HUDEP-2 (cell line): ENCODE measurements at regions not wholly inside any gene's neighbourhood (a gene's known extent, or its start where the extent isn't known, plus 50 kb on each side); places are given as distances from the start of the nearest gene placed in this dataset.

Source experiments
- DNase-seq, 76 experiments: peaks; one replicate each; lab custom pipeline; 2025; ENCODE audit not compliant: unreplicated experiment in 76 of 76; lab: John Stamatoyannopoulos, UW

- no peak for DNase-seq
Observed at GRCh38 chr3:168424059-168424734, 328.5 kb upstream of the GOLIM4 start.

DNA sequence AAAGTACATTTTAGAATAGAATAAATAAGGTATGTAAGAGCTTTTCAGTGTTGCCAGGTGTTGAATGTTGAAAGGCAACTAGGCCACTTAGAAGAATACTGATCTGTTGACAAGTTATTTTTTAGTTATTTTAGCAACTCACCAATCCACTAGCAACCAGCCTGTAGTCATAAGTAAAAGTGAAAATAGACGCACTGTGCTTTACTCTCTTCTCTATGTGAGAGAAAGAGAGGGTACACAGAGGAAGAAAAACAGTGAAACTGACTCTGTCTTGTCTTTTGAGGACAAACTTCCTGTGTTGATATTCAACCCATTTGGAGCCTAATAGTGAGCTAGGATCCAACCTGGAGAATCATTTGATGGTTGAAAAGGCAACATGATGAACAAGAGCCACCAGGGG, 327.1 kb upstream of the GOLIM4 start:
- DNase-seq, result no peak

DNA sequence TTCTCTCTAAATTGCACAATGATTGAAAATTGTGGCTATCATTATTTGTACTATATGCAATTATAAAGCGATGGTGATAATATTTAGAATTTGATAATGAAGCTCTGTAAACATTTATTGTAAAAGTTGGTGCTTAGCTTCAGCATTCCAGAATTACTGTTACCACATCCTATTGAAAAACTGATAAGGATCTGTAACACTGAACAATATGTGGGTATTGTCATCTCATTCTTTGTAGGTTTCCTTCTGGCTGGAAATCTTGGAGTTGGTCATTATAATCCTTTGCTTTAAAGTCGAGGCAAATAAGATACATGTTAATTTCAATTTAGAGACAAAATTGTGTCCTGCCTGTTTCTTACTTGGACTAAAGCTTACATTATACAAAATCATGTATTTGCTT, 323.4 kb upstream of the GOLIM4 start:
- no peak for DNase-seq

- no peak for DNase-seq
Observed at GRCh38 chr3:168417016-168417415, 321.3 kb upstream of the GOLIM4 start.

- DNase-seq, result no peak
Observed at GRCh38 chr3:168416446-168416845, 320.7 kb upstream of the GOLIM4 start.

- DNase-seq, result no peak
Observed at GRCh38 chr3:168414149-168414548, 318.4 kb upstream of the GOLIM4 start.

DNA sequence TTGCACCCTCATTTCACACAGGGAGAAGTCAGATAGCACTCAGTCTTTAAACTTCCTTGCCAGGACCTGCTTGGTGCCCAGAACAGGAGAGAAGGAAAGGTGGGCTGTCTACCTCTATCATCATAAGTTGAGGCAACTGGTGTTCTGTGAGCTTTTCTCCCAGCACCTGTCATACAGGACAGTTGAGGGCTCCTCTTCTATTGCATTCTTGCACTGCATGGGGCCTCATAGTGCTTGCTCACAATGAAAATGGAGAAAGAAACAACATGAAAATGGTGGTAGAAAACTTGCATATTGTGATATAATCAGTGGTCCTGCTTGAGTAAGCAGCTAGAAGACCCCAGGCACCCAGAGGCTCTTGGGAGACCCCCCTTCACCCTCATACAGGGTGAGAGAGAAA, 311.7 kb upstream of the GOLIM4 start:
- no peak for DNase-seq

DNA sequence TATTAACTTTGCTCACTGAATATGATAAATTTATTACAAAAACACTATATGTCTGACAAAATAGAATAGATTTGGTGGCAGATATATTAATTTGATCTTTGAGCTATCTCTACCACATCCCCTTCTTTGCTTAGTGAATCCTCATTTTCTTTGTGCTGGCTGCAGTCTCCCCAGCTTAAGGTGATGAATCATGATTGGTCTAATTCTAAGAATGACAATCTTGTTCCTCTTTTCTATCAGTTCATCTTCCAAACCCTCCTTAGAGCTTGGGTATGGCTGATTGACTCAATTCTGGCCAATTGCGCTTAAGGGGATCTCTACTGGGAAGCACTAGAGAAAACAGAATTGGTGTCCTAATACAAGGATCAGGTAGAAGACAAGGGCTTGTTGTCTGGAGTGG, 309.6 kb upstream of the GOLIM4 start:
- no peak for DNase-seq

GRCh38 chr3:168398371-168399025, 302.8 kb upstream of the GOLIM4 start:
- no peak for DNase-seq

GRCh38 chr3:168396861-168397260, 301.1 kb upstream of the GOLIM4 start:
- DNase-seq, result no peak

GRCh38 chr3:168395551-168395950, 299.8 kb upstream of the GOLIM4 start:
- no peak for DNase-seq

DNA sequence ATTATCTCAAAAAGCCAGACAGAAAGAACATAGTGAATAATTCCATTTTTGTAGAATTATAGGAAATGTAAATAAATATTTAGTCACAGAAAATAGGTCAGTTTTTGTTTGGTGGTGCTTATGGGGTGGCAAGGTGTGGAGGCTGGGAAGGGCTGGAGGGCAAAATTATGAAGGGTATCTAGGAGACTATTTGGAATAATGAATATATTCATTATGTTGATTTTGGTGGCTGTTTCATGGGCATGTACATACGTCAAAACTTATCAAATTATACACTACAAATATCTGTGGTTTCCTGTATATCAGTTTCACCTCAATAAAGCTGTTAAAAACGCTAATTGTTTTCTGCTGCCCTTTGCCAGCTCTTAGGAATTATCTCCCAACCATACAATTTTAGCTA, 298.7 kb upstream of the GOLIM4 start:
- DNase-seq, result no peak

DNA sequence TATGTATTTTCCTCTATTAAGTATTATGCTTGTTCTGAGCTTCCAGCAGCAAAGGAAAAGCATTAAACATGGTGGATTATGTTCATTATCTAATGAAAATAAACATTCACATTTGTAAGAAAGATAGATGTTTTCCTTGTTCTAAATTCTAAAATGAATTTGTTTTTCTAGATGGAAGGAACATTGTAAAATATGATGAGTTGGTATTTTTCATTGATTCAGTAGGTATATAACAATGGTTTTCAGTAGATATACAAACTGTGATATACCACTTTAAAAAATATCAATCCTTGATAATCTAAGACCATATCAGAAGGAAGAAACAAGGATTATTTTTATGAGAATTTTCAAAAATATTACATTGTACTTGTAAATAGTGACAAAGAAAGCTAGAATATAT, 290.6 kb upstream of the GOLIM4 start:
- no peak for DNase-seq

DNA sequence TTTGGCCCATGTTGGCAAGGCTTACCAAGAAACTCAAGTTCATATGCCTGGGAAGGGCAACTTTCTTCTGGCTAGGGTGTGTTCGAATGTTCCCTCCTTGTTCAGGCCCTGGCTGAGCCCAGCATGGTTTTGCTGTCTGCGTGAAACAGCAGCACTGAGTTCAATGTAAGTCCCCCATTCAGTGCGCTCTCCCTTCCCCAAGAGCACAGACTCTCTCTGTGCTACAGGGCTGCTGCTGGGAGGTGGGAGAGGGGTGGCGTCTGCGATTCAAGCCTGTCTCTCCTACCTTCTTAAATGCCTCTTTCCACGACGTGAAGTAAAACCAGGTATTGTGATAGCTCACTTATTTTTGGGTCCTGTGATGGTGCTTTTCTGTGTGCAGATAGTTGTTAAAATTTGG, 289.3 kb upstream of the GOLIM4 start:
- no peak for DNase-seq

DNA sequence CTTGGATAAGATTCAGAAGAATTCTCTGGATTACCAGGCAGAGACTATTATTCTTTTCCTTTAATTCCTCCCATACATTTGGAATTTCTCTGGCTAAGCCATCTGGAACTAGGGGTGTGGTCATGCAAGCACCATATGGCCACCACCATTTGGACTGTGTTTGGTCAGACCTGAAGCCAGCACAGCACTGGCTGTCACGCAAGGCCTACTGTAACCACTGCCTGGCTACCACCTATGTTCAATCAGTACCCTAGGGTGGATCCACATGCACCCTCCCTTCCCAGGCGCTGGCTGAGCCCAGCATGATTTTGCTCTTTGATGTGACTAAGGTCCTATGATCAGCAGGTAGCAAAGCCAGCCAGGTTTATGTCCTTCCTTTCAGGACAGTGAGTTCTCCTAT, 287.8 kb upstream of the GOLIM4 start:
- DNase-seq, result no peak

GRCh38 chr3:168371846-168372245, 276.1 kb upstream of the GOLIM4 start:
- no peak for DNase-seq

DNA sequence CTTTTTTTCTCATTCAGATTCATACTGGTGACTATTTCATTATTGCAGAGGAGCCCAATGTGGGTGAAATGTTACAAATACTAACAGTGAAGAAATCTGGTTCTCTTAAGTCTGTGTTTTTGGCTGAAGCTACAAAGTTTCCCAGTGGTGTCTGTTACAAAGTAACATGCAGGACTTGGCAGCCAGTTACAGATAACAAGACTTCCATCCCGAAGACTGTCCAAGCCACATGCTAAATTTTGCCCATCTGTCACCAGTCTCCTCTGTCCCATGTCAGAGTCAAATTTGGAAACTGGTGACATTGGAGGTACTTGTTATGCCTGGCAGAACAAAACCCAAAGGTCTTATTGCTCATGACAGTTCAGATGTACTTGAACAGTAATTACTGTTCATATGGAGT, 269.2 kb upstream of the GOLIM4 start:
- no peak for DNase-seq

DNA sequence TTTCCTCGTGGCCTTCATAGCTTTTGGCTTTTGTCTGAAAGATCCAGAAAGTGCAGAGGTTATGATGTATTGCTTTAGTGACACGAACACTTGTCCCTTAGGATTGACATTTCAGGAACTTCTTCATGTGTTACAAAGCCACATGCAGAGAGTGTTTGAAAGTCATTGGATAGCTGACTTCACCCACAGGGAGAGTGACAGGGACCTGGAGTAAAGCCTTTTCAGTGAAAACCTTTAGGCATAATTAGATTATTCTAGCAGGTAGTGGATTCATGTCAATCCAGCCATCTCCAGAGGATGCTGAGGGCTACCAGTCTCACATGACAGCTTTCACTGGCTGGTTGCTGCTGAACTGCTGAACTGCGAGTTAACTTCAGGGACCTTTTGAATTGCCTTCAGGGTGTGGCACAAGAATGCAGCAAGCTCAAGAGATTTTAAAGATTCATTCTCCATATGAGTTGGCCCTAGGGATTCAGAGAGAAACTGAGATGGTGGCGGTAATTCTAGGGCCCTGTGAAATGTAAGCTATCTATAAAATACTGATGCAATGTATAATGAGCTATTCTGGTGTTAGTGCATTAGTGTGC, 267.0 kb upstream of the GOLIM4 start:
- DNase-seq, result no peak

GRCh38 chr3:168362156-168362555, 266.4 kb upstream of the GOLIM4 start:
- no peak for DNase-seq

DNA sequence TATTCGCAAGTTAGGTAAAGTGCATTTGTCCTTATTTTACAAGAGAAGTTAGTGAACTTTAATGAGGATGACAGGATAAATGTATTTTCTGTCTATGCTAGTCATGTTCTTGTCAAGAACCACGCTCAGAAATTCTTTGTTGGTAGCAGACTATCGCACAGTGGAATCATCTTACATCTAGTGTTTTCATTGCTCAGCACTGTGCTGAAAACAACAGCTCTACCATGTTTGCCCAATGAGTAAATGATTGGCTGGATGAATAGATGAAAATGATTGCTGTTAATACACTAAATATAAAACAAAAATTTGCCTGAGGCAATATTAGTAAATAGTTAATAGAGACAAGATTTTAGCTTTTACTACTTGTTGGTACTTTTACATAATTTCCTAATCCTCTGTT, 265.3 kb upstream of the GOLIM4 start:
- DNase-seq, result no peak

- no peak for DNase-seq
Observed at GRCh38 chr3:168342946-168343850, 247.5 kb upstream of the GOLIM4 start.
